Esophagus muscularis mucosa (tissue), 3 donors: ENCODE measurements at regions not wholly inside any gene's neighbourhood (a gene's known extent, or its start where the extent isn't known, plus 50 kb on each side); places are given as distances from the start of the nearest gene placed in this dataset.

ENCODE experiments used
- POLR2A ChIP-seq: fragments of 450-650 bp; IDR thresholded peaks from one replicate; pipeline ENCODE4 v1.6.1; 2017; ENCODE audit warnings: antibody characterized with exemption, moderate library complexity, mild to moderate bottlenecking, low read depth
- POLR2AphosphoS5 ChIP-seq, 2 donors: sonication (generic); formaldehyde crosslinking; IDR thresholded peaks; one replicate each; pipeline ENCODE4 v1.6.1; 2017; ENCODE audit warnings: antibody characterized with exemption in 2 of 2
- TF ChIP-seq, protein P1 (sequence below), 3 experiments: fragments of 200-600 bp in 2 of 3; fragments of 450-650 bp in 1 of 3; sonication (generic) in 2 of 3; IDR thresholded peaks; one replicate each; pipeline ENCODE4 v1.5.1; 2017 to 2019; ENCODE audit warnings: antibody characterized with exemption in 3 of 3, mild to moderate bottlenecking in 2 of 3, moderate library complexity in 1 of 3

DNA sequence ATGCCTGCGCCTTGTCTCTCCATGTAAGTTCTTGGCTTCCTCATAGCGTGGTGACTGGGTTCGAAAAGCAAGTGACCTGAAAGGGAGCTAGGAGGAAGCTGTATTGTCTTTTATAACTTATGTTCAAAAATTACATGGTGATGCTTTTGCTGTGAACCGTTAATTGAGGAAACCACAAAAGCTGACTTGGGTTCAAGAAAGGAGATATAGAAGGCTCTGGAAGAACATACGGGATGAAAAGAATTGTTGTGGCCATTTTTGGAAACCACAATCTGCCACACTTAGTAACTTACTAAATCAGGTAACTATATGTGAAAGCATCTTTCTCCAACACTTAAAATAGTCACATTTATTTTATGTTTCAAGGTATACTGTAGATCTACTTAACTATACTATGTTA, 177.0 kb upstream of the RBMS1 start:
- TF ChIP-seq POLR2AphosphoS5 (IDR thresholded peaks at IDR 0.05) (no peak), POLR2A (no peak)
- TF ChIP-seq, protein P1, sequence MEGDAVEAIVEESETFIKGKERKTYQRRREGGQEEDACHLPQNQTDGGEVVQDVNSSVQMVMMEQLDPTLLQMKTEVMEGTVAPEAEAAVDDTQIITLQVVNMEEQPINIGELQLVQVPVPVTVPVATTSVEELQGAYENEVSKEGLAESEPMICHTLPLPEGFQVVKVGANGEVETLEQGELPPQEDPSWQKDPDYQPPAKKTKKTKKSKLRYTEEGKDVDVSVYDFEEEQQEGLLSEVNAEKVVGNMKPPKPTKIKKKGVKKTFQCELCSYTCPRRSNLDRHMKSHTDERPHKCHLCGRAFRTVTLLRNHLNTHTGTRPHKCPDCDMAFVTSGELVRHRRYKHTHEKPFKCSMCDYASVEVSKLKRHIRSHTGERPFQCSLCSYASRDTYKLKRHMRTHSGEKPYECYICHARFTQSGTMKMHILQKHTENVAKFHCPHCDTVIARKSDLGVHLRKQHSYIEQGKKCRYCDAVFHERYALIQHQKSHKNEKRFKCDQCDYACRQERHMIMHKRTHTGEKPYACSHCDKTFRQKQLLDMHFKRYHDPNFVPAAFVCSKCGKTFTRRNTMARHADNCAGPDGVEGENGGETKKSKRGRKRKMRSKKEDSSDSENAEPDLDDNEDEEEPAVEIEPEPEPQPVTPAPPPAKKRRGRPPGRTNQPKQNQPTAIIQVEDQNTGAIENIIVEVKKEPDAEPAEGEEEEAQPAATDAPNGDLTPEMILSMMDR (IDR thresholded peaks at IDR 0.05): no peak
